ENCODE measurements at regions not wholly inside any gene's neighbourhood (a gene's known extent, or its start where the extent isn't known, plus 50 kb on each side); places are given as distances from the start of the nearest gene placed in this dataset.
"Not testable (repeated sequence)": the region's sequence is repeated elsewhere in the genome, so short reads cannot be mapped to it uniquely, and the experiment has no call there.

- not testable (repeated sequence) for H3K27ac ChIP-seq; H3K9me3 ChIP-seq (ENCODE audit: low read depth); DNase-seq (ENCODE audit: low read depth in 1 of 2, low spot score in 1 of 2); H3K4me3 ChIP-seq; H3K4me1 ChIP-seq (ENCODE audit: low read depth); H3K36me3 ChIP-seq
- H3K27me3 ChIP-seq = peaks cover 76% of the 10 kb centered on the region
These were observed 1658.4 kb downstream of the SPATA31A7 start for GRCh38 chr9:62848258-62848657.

GRCh38 chr9:62849991-62850390 is 1660.2 kb downstream of the SPATA31A7 start:
- not testable (repeated sequence) for H3K9me3 ChIP-seq (ENCODE audit: low read depth); H3K27ac ChIP-seq; H3K36me3 ChIP-seq; DNase-seq (ENCODE audit: low read depth in 1 of 2, low spot score in 1 of 2); H3K4me1 ChIP-seq (ENCODE audit: low read depth); H3K4me3 ChIP-seq
- peaks cover 72% of the 10 kb centered on the region for H3K27me3 ChIP-seq

GRCh38 chr9:62857280-62857679 is 1667.4 kb downstream of the SPATA31A7 start:
- not testable (repeated sequence) for H3K4me3 ChIP-seq; H3K9me3 ChIP-seq (ENCODE audit: low read depth); DNase-seq (ENCODE audit: low read depth in 1 of 2, low spot score in 1 of 2); H3K27ac ChIP-seq; H3K4me1 ChIP-seq (ENCODE audit: low read depth); H3K36me3 ChIP-seq
- peaks cover 78% of the 10 kb centered on the region for H3K27me3 ChIP-seq

GRCh38 chr9:62858240-62858639 is 1668.4 kb downstream of the SPATA31A7 start:
- not testable (repeated sequence) for H3K27ac ChIP-seq; H3K4me3 ChIP-seq; H3K4me1 ChIP-seq (ENCODE audit: low read depth); DNase-seq (ENCODE audit: low read depth in 1 of 2, low spot score in 1 of 2); H3K9me3 ChIP-seq (ENCODE audit: low read depth); H3K36me3 ChIP-seq
- H3K27me3 ChIP-seq = peaks cover 79% of the 10 kb centered on the region

GRCh38 chr9:62860939-62861860 is 1671.4 kb downstream of the SPATA31A7 start:
- DNase-seq (ENCODE audit: low read depth in 1 of 2, low spot score in 1 of 2); H3K27ac ChIP-seq; H3K36me3 ChIP-seq; H3K4me3 ChIP-seq; H3K9me3 ChIP-seq (ENCODE audit: low read depth); H3K4me1 ChIP-seq (ENCODE audit: low read depth): not testable (repeated sequence)
- H3K27me3 ChIP-seq = peaks cover 89% of the 10 kb centered on the region

- H3K4me1 ChIP-seq (ENCODE audit: low read depth); DNase-seq (ENCODE audit: low read depth in 1 of 2, low spot score in 1 of 2); H3K27ac ChIP-seq; H3K9me3 ChIP-seq (ENCODE audit: low read depth); H3K36me3 ChIP-seq; H3K4me3 ChIP-seq: not testable (repeated sequence)
- peaks cover 87% of the 10 kb centered on the region for H3K27me3 ChIP-seq
These were observed 1672.3 kb downstream of the SPATA31A7 start for GRCh38 chr9:62862180-62862579.

- H3K4me3 ChIP-seq; DNase-seq (ENCODE audit: low read depth in 1 of 2, low spot score in 1 of 2); H3K9me3 ChIP-seq (ENCODE audit: low read depth); H3K27ac ChIP-seq; H3K4me1 ChIP-seq (ENCODE audit: low read depth); H3K36me3 ChIP-seq: not testable (repeated sequence)
- peaks cover 90% of the 10 kb centered on the region for H3K27me3 ChIP-seq
These were observed 1673.5 kb downstream of the SPATA31A7 start for GRCh38 chr9:62863319-62863718.

GRCh38 chr9:62863867-62864266 is 1674.0 kb downstream of the SPATA31A7 start:
- not testable (repeated sequence) for H3K36me3 ChIP-seq; H3K27ac ChIP-seq; H3K4me3 ChIP-seq; H3K9me3 ChIP-seq (ENCODE audit: low read depth); DNase-seq (ENCODE audit: low read depth in 1 of 2, low spot score in 1 of 2); H3K4me1 ChIP-seq (ENCODE audit: low read depth)
- H3K27me3 ChIP-seq = peaks cover 88% of the 10 kb centered on the region

- H3K4me3 ChIP-seq; H3K36me3 ChIP-seq; H3K4me1 ChIP-seq (ENCODE audit: low read depth); H3K9me3 ChIP-seq (ENCODE audit: low read depth); H3K27ac ChIP-seq: not testable (repeated sequence)
- peaks cover 84% of the 10 kb centered on the region for H3K27me3 ChIP-seq
- DNase-seq (ENCODE audit: low read depth in 1 of 2, low spot score in 1 of 2) = peak; percentile 32 to 52
These were observed 1674.9 kb downstream of the SPATA31A7 start for GRCh38 chr9:62864481-62865469.

GRCh38 chr9:62869061-62869460 is 1679.2 kb downstream of the SPATA31A7 start:
- H3K27ac ChIP-seq; H3K36me3 ChIP-seq; H3K9me3 ChIP-seq (ENCODE audit: low read depth); H3K4me1 ChIP-seq (ENCODE audit: low read depth); H3K4me3 ChIP-seq; DNase-seq (ENCODE audit: low read depth in 1 of 2, low spot score in 1 of 2): not testable (repeated sequence)
- peaks cover 86% of the 10 kb centered on the region for H3K27me3 ChIP-seq

- H3K4me1 ChIP-seq (ENCODE audit: low read depth) = not testable (repeated sequence)
- peaks cover 74% of the 10 kb centered on the region for H3K27me3 ChIP-seq
These were observed 1681.9 kb downstream of the SPATA31A7 start for GRCh38 chr9:62871765-62872164.

GRCh38 chr9:62874213-62874612 is 1684.4 kb downstream of the SPATA31A7 start:
- H3K36me3 ChIP-seq; H3K27ac ChIP-seq; H3K4me1 ChIP-seq (ENCODE audit: low read depth); H3K9me3 ChIP-seq (ENCODE audit: low read depth); H3K4me3 ChIP-seq; DNase-seq (ENCODE audit: low read depth in 1 of 2, low spot score in 1 of 2): not testable (repeated sequence)
- peaks cover 61% of the 10 kb centered on the region for H3K27me3 ChIP-seq

More at GRCh38 chr9:62871765-62872164, 1681.9 kb downstream of the SPATA31A7 start:
- not testable (repeated sequence) for DNase-seq (ENCODE audit: low read depth in 1 of 2, low spot score in 1 of 2); H3K36me3 ChIP-seq; H3K4me3 ChIP-seq; H3K27ac ChIP-seq; H3K9me3 ChIP-seq (ENCODE audit: low read depth)

GRCh38 chr9:62874745-62875599 is 1685.1 kb downstream of the SPATA31A7 start:
- H3K36me3 ChIP-seq; H3K4me3 ChIP-seq; H3K9me3 ChIP-seq (ENCODE audit: low read depth); DNase-seq (ENCODE audit: low read depth in 1 of 2, low spot score in 1 of 2); H3K27ac ChIP-seq; H3K4me1 ChIP-seq (ENCODE audit: low read depth): not testable (repeated sequence)
- H3K27me3 ChIP-seq = peaks cover 59% of the 10 kb centered on the region
